HG03025 (cell line): ENCODE measurements at regions not wholly inside any gene's neighbourhood (a gene's known extent, or its start where the extent isn't known, plus 50 kb on each side); places are given as distances from the start of the nearest gene placed in this dataset.
"Not testable (repeated sequence)": the region's sequence is repeated elsewhere in the genome, so short reads cannot be mapped to it uniquely, and the experiment has no call there.

Source experiments
- ATAC-seq: cut with Tn5 transposase; IDR thresholded peaks from one replicate; pipeline ENCODE4 v1.9.1; 2021; ENCODE audit warnings: mild to moderate bottlenecking, moderate library complexity; ENCODE audit not compliant: unreplicated experiment, low FRiP score

DNA sequence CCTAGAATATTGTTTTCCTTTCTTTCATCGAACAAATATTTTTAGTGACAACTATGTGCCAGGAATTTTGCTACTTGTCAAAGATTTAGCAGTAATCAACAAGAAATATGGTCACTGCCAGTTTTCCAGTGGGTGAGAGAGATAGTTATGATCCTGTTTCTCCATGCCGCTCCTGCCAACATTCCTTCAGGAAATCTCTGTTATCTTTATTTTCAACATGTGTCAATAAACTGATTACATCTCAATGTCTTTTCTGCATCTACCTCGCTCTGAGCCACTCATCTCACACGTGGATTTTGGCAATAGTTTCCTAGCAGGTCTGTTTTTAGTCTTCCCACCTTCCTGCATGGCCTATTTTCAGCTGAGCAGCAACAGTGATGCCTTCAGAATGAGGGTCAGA is 650.0 kb upstream of the STXBP6 start:
- ATAC-seq: no peak

DNA sequence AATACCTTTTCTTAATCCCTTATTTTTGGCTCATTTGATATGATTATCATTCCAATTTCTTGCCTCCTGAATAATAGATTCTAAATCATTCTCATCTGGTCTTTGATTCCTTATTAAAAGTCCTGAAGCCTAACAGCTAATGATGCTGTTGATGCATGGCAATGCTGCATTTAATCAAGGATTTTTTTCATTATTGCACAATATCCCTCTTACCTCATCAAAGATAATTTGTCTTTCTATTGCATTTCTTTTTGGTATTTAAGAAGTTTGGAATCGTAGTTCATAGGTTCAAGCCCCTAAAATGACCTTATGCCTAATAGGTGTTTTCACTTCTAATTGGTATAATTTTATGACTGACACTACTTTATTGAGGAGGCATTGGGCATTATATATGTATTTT is 648.2 kb upstream of the STXBP6 start:
- ATAC-seq: no peak

DNA sequence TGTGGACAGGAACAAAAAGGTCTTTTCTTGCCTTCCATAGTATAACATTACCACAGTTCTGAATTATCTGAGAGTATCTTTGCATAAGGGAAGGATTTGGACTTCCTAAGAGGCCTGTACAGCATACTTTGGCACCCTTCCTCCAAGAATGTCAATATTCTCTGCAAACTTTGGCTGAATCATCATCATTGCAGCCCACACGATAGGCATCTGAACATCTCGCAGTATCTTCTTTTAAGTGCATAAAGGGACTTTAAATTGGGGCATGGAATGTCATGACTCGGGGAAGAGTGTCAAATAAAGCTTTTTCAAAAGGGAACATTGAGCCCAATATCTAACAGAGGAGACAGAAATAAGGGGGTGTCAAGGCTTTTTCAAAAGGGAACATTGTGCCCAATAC is 646.2 kb upstream of the STXBP6 start:
- no peak for ATAC-seq

DNA sequence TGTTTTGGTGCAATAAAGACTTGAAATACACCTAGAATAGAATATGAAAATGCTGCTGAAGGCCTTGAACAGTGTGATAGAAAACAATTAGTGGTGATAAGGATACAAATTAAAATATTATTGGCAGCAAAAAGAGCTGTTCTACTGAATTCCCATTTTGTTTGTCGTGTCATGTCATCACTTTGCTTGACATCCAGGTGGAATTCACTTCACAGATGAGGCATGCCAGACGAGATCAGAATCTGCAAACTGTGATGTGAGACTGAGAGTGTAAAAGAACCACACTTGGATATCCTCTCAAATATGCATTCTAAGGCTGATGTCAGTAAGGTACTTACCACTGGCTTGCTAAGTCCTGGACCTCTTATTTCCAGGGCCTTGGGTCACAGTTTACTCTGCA is 635.1 kb upstream of the STXBP6 start:
- ATAC-seq: no peak

DNA sequence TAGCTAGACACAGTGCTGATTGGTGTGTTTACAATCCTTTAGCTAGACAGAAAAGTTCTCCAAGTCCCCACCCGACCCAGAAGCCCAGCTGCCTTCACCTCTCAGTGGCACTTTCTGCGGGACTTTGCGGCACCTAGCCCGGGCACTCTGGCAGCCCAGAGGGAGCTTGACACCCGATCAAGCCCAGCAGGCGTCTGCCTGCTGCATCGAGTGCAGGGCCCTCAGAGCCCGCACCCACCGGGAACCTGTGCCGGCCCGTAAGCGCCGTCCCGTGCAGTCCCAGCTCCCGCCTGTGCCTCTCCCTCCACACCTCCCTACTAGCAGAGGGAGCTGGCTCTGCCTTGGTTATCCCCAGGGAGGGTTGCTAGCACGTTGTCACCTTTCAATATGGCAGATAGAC is 631.0 kb upstream of the STXBP6 start:
- ATAC-seq: no peak

DNA sequence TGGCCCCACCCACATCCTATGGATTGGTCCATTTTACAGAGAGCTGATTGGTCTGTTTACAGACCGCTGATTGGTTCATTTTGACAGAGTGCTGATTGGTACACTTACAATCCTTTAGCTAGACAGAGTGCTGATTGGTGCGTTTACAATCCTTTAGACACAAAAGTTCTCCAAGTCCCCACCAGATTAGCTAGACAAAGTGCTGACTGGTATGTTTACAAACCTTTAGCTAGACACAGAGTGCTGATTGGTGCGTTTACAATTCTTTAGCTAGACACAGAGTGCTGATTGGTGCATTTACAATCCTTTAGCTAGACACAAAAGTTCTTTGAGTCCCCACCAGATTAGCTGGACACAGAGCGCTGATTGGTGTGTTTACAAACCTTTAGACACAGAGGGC is 630.6 kb upstream of the STXBP6 start:
- ATAC-seq: not testable (repeated sequence)

DNA sequence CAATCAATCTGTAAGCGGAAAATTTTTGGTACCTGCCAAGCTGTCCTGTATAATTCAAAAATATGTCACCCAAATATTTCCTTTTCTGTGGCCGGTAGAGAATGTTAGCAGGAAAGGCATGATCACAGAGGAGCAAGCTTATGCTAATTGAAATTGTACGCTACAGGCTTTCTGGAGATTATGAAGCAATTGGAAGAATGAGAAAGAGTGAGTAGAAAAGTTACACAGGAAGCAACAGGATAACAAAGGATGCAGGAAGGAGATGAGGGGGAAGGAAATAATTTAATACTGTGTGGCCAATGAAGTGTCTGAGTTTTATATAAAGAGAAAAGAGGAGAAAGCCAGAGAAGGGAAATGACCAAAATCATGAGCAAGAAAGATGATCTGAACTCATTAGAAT is 627.2 kb upstream of the STXBP6 start:
- no peak for ATAC-seq

GRCh38 chr14:25667387-25667786 is 617.4 kb upstream of the STXBP6 start:
- ATAC-seq: no peak

DNA sequence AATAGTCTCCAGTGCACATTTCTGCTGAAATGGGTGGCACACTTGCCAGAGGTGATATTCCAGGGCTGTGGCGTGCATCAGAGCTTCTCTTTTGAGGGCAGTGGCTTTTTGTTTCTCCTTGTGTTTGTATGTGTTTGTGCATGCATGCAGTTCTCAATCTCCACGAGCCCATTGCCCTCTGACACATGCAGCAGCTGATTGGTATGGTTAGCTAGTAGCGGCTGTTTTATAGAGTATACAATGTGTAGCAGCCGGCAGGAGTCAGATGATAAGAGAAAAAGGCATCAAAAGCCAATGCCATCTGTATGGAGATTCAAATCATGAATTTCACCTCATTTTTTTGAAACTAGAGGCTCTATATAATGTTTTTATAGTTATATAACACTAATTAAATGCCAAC is 616.9 kb upstream of the STXBP6 start:
- no peak for ATAC-seq

DNA sequence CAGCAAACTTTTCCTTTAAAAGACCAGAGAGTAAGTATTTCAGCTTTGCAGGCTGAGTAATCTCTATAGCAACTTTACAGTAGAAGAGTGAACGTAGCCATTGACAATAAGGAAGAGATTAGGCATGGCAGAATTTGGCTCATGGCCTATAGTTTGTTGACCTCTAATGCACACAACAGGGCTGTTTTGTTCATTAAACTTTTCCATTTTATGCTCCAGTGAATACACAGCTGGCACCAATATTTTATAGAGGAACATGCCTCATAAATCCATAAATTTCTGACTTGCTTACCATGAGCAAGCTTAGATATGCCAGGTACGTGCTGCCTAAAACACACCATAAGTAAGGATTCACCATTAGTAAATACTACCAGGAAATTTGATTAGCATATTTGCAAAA is 609.0 kb upstream of the STXBP6 start:
- ATAC-seq: no peak

DNA sequence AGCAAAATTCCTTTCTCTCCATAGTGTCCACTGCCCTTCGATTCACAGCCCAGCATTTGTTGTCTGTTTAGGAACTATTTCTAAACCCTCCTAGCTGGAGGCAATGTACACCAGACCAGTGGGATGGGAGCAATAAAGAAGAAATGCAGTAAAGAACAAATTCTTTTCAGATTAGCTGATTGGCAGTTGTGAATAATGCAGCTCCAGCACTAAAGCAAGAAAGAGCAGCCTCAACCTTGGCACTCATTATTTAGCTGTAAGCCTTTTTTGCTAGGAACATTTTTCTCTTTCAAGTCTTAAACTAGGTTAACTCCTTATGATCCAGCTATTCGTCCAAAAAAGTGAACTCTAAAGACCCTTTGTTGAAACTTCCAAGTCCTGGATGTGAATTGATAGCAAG is 580.5 kb upstream of the STXBP6 start:
- ATAC-seq: no peak

DNA sequence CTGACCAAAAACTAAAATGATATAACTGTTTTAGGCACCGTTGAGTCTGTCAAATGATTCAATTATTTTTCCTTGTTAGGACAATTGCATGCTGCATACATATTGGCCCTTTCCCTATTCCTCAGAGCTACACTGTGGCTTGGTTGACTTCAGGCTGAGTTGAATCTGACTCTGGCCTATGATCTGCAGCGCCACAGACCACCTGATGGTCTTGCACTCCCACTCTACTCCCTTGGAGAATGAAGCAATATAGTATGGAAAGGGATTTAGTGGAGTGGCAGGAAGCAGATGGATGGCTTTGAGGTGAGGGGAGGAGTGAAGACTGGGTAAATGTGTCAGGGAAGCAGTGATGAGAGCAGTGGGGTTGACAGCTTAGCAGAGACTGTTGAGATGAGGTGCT is 579.0 kb upstream of the STXBP6 start:
- ATAC-seq: no peak

GRCh38 chr14:25628390-25628789 is 578.4 kb upstream of the STXBP6 start:
- ATAC-seq: no peak

- ATAC-seq: no peak
Measured at GRCh38 chr14:25626986-25627385, 577.0 kb upstream of the STXBP6 start.

GRCh38 chr14:25622763-25623162 is 572.8 kb upstream of the STXBP6 start:
- ATAC-seq: no peak

DNA sequence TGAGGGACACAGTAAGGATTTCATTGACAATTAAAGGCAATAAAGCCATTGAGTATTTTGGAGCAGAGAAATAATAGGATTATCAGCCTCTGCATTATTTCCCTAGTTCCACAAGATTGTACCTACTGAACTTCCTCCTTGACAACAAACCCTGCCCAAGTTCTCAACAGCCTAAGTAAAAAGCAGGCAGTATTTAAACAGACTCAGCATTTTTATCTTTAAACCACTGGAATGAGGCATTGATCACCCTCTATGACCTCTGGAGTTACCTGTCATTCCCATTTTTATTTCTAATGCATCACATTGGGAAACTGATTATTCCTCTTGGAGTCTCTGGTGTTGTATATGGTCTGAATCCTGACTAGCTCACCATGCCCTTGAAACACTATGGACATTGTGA is 570.6 kb upstream of the STXBP6 start:
- no peak for ATAC-seq

- no peak for ATAC-seq
Measured at GRCh38 chr14:25615174-25615573, 565.2 kb upstream of the STXBP6 start.

DNA sequence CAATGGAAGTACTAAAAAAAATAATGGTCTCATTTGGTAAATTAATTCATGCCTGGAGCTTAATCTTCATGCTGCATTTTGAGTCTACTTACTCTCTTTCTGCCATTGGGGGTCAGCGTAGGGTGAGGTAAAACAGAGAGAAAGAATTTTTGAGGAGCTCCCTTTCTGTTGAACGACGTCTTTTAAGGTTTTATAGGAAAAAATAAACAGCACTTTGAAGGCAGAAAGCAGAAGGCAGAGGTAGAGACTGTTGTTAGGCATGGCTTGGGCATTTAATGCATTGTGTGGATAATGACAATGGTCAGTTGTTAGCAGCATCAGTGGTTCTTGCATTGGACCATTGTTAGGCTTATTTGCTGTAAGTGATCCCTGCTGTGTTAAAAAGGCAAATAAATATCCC is 557.2 kb upstream of the STXBP6 start:
- ATAC-seq: no peak

DNA sequence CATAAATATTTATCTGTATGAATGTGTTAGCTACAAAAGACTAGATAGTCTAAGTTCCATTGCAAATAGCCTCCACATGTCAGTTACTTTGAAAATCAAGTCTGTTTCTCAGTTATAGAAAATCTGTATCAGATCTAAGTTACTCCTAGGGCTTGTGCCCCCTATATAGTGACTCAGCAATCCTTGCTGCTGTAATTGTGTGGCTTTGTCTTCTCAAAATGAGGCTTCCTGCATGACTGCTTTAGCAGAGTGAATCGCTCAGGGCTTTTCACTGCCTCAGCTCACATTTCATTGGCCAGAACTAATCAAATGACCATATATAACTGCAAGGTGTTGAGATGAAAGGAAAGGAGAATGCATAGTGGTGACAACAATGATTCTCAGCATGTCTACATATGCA is 552.2 kb upstream of the STXBP6 start:
- no peak for ATAC-seq

- ATAC-seq: no peak
Measured at GRCh38 chr14:25588751-25589150, 538.8 kb upstream of the STXBP6 start.

DNA sequence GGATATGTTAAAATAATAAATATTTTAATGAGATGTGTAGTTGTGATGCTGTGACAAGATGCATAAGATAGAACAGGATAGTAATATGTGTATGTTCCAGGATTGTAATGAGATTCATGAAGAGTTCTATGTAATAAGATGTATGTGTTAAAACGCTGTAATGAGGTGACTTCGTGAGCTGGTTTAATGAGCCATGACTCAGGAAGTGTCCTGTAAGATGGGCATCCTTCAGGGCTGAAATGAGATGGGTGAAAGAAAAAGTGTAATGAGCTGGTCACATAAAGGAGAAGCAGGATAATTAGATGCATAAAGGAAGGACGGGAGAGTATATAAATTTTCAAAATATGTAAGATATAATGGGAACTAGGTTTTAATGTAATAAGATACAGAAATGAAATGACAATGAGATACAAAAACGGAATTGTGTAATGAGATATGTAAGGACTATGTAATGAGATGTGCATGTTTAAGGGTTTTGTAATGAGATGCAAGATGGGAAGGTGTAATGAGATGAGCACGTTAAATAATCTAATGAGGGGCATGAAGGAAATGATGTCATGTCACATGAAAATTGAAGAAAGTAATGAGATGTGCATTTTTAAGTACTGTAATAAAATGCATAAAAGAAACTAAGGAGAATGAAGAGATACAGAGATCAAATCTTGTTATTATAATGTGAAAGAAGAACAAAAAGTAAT is 524.8 kb upstream of the STXBP6 start:
- no peak for ATAC-seq

GRCh38 chr14:25570483-25570882 is 520.5 kb upstream of the STXBP6 start:
- no peak for ATAC-seq

- ATAC-seq: no peak
Measured at GRCh38 chr14:25557466-25557865, 507.5 kb upstream of the STXBP6 start.
